GM18870 (cell line): ENCODE measurements at regions not wholly inside any gene's neighbourhood (a gene's known extent, or its start where the extent isn't known, plus 50 kb on each side); places are given as distances from the start of the nearest gene placed in this dataset.
"Not testable (repeated sequence)": the region's sequence is repeated elsewhere in the genome, so short reads cannot be mapped to it uniquely, and the experiment has no call there.

Experiments used
- ATAC-seq: cut with Tn5 transposase; IDR thresholded peaks from one replicate; pipeline ENCODE4 v1.9.1; 2021; ENCODE audit warnings: moderate library complexity; ENCODE audit not compliant: unreplicated experiment

GRCh38 chr13:53101883-53102282 is 73.3 kb downstream of the OLFM4 start:
- ATAC-seq, result no peak

GRCh38 chr13:53104136-53104535 is 75.5 kb downstream of the OLFM4 start:
- ATAC-seq, result no peak

- no peak for ATAC-seq
These were observed 76.9 kb downstream of the OLFM4 start for GRCh38 chr13:53105477-53105876.

GRCh38 chr13:53105890-53106289 is 77.3 kb downstream of the OLFM4 start:
- ATAC-seq, result no peak

- ATAC-seq, result no peak
These were observed 81.6 kb downstream of the OLFM4 start for GRCh38 chr13:53110181-53110580.

GRCh38 chr13:53110614-53111013 is 82.0 kb downstream of the OLFM4 start:
- no peak for ATAC-seq

- ATAC-seq, result no peak
These were observed 83.9 kb downstream of the OLFM4 start for GRCh38 chr13:53112522-53112921.

- ATAC-seq, result not testable (repeated sequence)
These were observed 88.4 kb downstream of the OLFM4 start for GRCh38 chr13:53117048-53117447.

- no peak for ATAC-seq
These were observed 92.6 kb downstream of the OLFM4 start for GRCh38 chr13:53121131-53121773.

GRCh38 chr13:53121919-53122318 is 93.3 kb downstream of the OLFM4 start:
- no peak for ATAC-seq

- ATAC-seq, result no peak
These were observed 94.9 kb downstream of the OLFM4 start for GRCh38 chr13:53123536-53123935.

GRCh38 chr13:53124623-53125022 is 96.0 kb downstream of the OLFM4 start:
- ATAC-seq, result no peak

- ATAC-seq, result no peak
These were observed 98.2 kb downstream of the OLFM4 start for GRCh38 chr13:53126841-53127245.

- no peak for ATAC-seq
These were observed 98.8 kb downstream of the OLFM4 start for GRCh38 chr13:53127373-53127772.

GRCh38 chr13:53129864-53130393 is 101.3 kb downstream of the OLFM4 start:
- ATAC-seq, result no peak

GRCh38 chr13:53131361-53131760 is 102.7 kb downstream of the OLFM4 start:
- ATAC-seq, result no peak

GRCh38 chr13:53135301-53135700 is 106.7 kb downstream of the OLFM4 start:
- ATAC-seq, result no peak

GRCh38 chr13:53136554-53137215 is 108.1 kb downstream of the OLFM4 start:
- no peak for ATAC-seq

GRCh38 chr13:53137779-53138178 is 109.2 kb downstream of the OLFM4 start:
- ATAC-seq, result no peak

- no peak for ATAC-seq
These were observed 109.9 kb downstream of the OLFM4 start for GRCh38 chr13:53138376-53139036.

GRCh38 chr13:53141336-53141735 is 112.7 kb downstream of the OLFM4 start:
- ATAC-seq, result no peak

GRCh38 chr13:53142306-53142705 is 113.7 kb downstream of the OLFM4 start:
- ATAC-seq, result no peak
